ENCODE measurements at regions not wholly inside any gene's neighbourhood (a gene's known extent, or its start where the extent isn't known, plus 50 kb on each side); places are given as distances from the start of the nearest gene placed in this dataset.

- H3K27me3 Mint-ChIP-seq (ENCODE audit: low read depth), result peaks cover 93% of the 10 kb centered on the region
Measured at GRCh38 chr20:56975838-56976237, 290.6 kb downstream of the BMP7 start.

GRCh38 chr20:56976336-56976735, 290.1 kb downstream of the BMP7 start:
- peaks cover 5% of the 10 kb centered on the region for H3K4me1 Mint-ChIP-seq
- H3K27ac Mint-ChIP-seq, result no peak overlapping the region
- peaks cover 93% of the 10 kb centered on the region for H3K27me3 Mint-ChIP-seq (ENCODE audit: low read depth)
- H3K9me3 Mint-ChIP-seq, result no peaks in the 10 kb centered on the region
- TF ChIP-seq CTCF (IDR thresholded peaks at IDR 0.05; ENCODE audit: unreplicated experiment in 3 of 3), result no peak
- H3K4me3 Mint-ChIP-seq, result no peak overlapping the region
- H3K36me3 Mint-ChIP-seq (ENCODE audit: low read depth), result no peaks in the 10 kb centered on the region

More at GRCh38 chr20:56975838-56976237, 290.6 kb downstream of the BMP7 start:
- Mint-ChIP-seq H3K9me3 (no peaks in the 10 kb centered on the region), H3K4me3 (no peak overlapping the region), H3K4me1 (peaks cover 5% of the 10 kb centered on the region), H3K36me3 (ENCODE audit: low read depth) (no peaks in the 10 kb centered on the region), H3K27ac (no peak overlapping the region)
- TF ChIP-seq CTCF (IDR thresholded peaks at IDR 0.05; ENCODE audit: unreplicated experiment in 3 of 3), result no peak

GRCh38 chr20:56978475-56978874, 288.0 kb downstream of the BMP7 start:
- Mint-ChIP-seq H3K4me3 (no peak overlapping the region), H3K36me3 (ENCODE audit: low read depth) (no peaks in the 10 kb centered on the region), H3K9me3 (peaks cover 5% of the 10 kb centered on the region), H3K4me1 (peaks cover 5% of the 10 kb centered on the region), H3K27ac (no peak overlapping the region), H3K27me3 (ENCODE audit: low read depth) (peaks cover 74% of the 10 kb centered on the region)
- no peak for TF ChIP-seq CTCF (IDR thresholded peaks at IDR 0.05; ENCODE audit: unreplicated experiment in 3 of 3)

- no peak overlapping the region for H3K27ac Mint-ChIP-seq
- no peak for TF ChIP-seq CTCF (IDR thresholded peaks at IDR 0.05; ENCODE audit: unreplicated experiment in 3 of 3)
- peaks cover 5% of the 10 kb centered on the region for H3K4me1 Mint-ChIP-seq
Measured at GRCh38 chr20:56979125-56979524, 287.3 kb downstream of the BMP7 start.

GRCh38 chr20:56981301-56981700, 285.1 kb downstream of the BMP7 start:
- no peak for TF ChIP-seq CTCF (IDR thresholded peaks at IDR 0.05; ENCODE audit: unreplicated experiment in 3 of 3)
- Mint-ChIP-seq H3K36me3 (ENCODE audit: low read depth) (peaks cover 4% of the 10 kb centered on the region), H3K27ac (no peak overlapping the region), H3K27me3 (ENCODE audit: low read depth) (peaks cover 48% of the 10 kb centered on the region), H3K9me3 (peaks cover 15% of the 10 kb centered on the region), H3K4me1 (no peaks in the 10 kb centered on the region), H3K4me3 (no peak overlapping the region)

More at GRCh38 chr20:56979125-56979524, 287.3 kb downstream of the BMP7 start:
- Mint-ChIP-seq H3K36me3 (ENCODE audit: low read depth) (peaks cover 2% of the 10 kb centered on the region), H3K27me3 (ENCODE audit: low read depth) (peaks cover 70% of the 10 kb centered on the region), H3K9me3 (peaks cover 6% of the 10 kb centered on the region), H3K4me3 (no peak overlapping the region)

GRCh38 chr20:56983813-56984212, 282.6 kb downstream of the BMP7 start:
- H3K4me3 Mint-ChIP-seq, result no peak overlapping the region
- H3K36me3 Mint-ChIP-seq (ENCODE audit: low read depth), result peaks cover 4% of the 10 kb centered on the region
- H3K4me1 Mint-ChIP-seq, result peaks cover 7% of the 10 kb centered on the region
- no peak for TF ChIP-seq CTCF (IDR thresholded peaks at IDR 0.05; ENCODE audit: unreplicated experiment in 3 of 3)
- H3K9me3 Mint-ChIP-seq, result peaks cover 17% of the 10 kb centered on the region
- H3K27me3 Mint-ChIP-seq (ENCODE audit: low read depth), result peaks cover 25% of the 10 kb centered on the region
- no peak overlapping the region for H3K27ac Mint-ChIP-seq

All from nephron (organoid).